ENCODE measurements at regions not wholly inside any gene's neighbourhood (a gene's known extent, or its start where the extent isn't known, plus 50 kb on each side); places are given as distances from the start of the nearest gene placed in this dataset.

GRCh38 chr2:13114391-13114790 is 397.7 kb downstream of the TRIB2 start:
- TF ChIP-seq CTCF (IDR thresholded peaks at IDR 0.05; ENCODE audit: low read depth, low read length, poor library complexity, severe bottlenecking) (no peak), EZH2phosphoT487 (IDR thresholded peaks at IDR 0.05; ENCODE audit: borderline replicate concordance, low read length) (no peak)
- Histone ChIP-seq H3K36me3 (ENCODE audit: control insufficient read depth, low read length) (no peaks in the 10 kb centered on the region), H4K20me1 (ENCODE audit: control insufficient read depth, insufficient read depth, low read depth, low read length) (no peaks in the 10 kb centered on the region), H3K27me3 (ENCODE audit: control insufficient read depth, low read length) (no peaks in the 10 kb centered on the region), H3K4me2 (ENCODE audit: low read length) (no peak overlapping the region), H3K27ac (ENCODE audit: low read depth, low read length) (no peak overlapping the region), H3K4me1 (ENCODE audit: control insufficient read depth, low read length) (no peaks in the 10 kb centered on the region), H3K9me2 (replicated peaks; ENCODE audit: control insufficient read depth, low read length) (no peaks in the 10 kb centered on the region), H3F3A (ENCODE audit: control insufficient read depth, insufficient read depth) (no peaks in the 10 kb centered on the region), H3K79me2 (ENCODE audit: control insufficient read depth, low read length) (no peaks in the 10 kb centered on the region), H3K9me3 (ENCODE audit: control insufficient read depth, insufficient read depth, low read length) (no peaks in the 10 kb centered on the region), H3K4me3 (ENCODE audit: low read length) (no peak overlapping the region)

- Histone ChIP-seq H4K20me1 (ENCODE audit: control insufficient read depth, insufficient read depth, low read depth, low read length) (no peaks in the 10 kb centered on the region), H3K4me1 (ENCODE audit: control insufficient read depth, low read length) (no peaks in the 10 kb centered on the region), H3K9me3 (ENCODE audit: control insufficient read depth, insufficient read depth, low read length) (no peaks in the 10 kb centered on the region), H3K4me3 (ENCODE audit: low read length) (no peak overlapping the region), H3K27ac (ENCODE audit: low read depth, low read length) (no peak overlapping the region), H3K9me2 (replicated peaks; ENCODE audit: control insufficient read depth, low read length) (no peaks in the 10 kb centered on the region), H3K79me2 (ENCODE audit: control insufficient read depth, low read length) (no peaks in the 10 kb centered on the region), H3K36me3 (ENCODE audit: control insufficient read depth, low read length) (no peaks in the 10 kb centered on the region), H3K4me2 (ENCODE audit: low read length) (no peak overlapping the region), H3F3A (ENCODE audit: control insufficient read depth, insufficient read depth) (no peaks in the 10 kb centered on the region), H3K27me3 (ENCODE audit: control insufficient read depth, low read length) (no peaks in the 10 kb centered on the region)
- TF ChIP-seq CTCF (IDR thresholded peaks at IDR 0.05; ENCODE audit: low read depth, low read length, poor library complexity, severe bottlenecking), result no peak
- TF ChIP-seq EZH2phosphoT487 (IDR thresholded peaks at IDR 0.05; ENCODE audit: borderline replicate concordance, low read length), result no peak
Measured at GRCh38 chr2:13115643-13116042, 398.9 kb downstream of the TRIB2 start.

GRCh38 chr2:13121096-13121495 is 404.4 kb downstream of the TRIB2 start:
- H3K4me3 ChIP-seq (ENCODE audit: low read length), result no peak overlapping the region
- H3K27ac ChIP-seq (ENCODE audit: low read depth, low read length), result no peak overlapping the region
- H3F3A ChIP-seq (ENCODE audit: control insufficient read depth, insufficient read depth), result no peaks in the 10 kb centered on the region
- no peaks in the 10 kb centered on the region for H3K4me1 ChIP-seq (ENCODE audit: control insufficient read depth, low read length)
- no peaks in the 10 kb centered on the region for H3K36me3 ChIP-seq (ENCODE audit: control insufficient read depth, low read length)
- no peak overlapping the region for H3K4me2 ChIP-seq (ENCODE audit: low read length)
- H3K9me3 ChIP-seq (ENCODE audit: control insufficient read depth, insufficient read depth, low read length), result no peaks in the 10 kb centered on the region
- H3K79me2 ChIP-seq (ENCODE audit: control insufficient read depth, low read length), result no peaks in the 10 kb centered on the region
- H3K27me3 ChIP-seq (ENCODE audit: control insufficient read depth, low read length), result no peaks in the 10 kb centered on the region
- H3K9me2 ChIP-seq (replicated peaks; ENCODE audit: control insufficient read depth, low read length), result no peaks in the 10 kb centered on the region
- H4K20me1 ChIP-seq (ENCODE audit: control insufficient read depth, insufficient read depth, low read depth, low read length), result no peaks in the 10 kb centered on the region
- TF ChIP-seq EZH2phosphoT487 (IDR thresholded peaks at IDR 0.05; ENCODE audit: borderline replicate concordance, low read length) (no peak), CTCF (IDR thresholded peaks at IDR 0.05; ENCODE audit: low read depth, low read length, poor library complexity, severe bottlenecking) (no peak)

- no peaks in the 10 kb centered on the region for H3K4me1 ChIP-seq (ENCODE audit: control insufficient read depth, low read length)
Measured at GRCh38 chr2:13128139-13128538, 411.4 kb downstream of the TRIB2 start.

More at GRCh38 chr2:13128139-13128538, 411.4 kb downstream of the TRIB2 start:
- H3K27ac ChIP-seq (ENCODE audit: low read depth, low read length), result no peak overlapping the region
- H3K79me2 ChIP-seq (ENCODE audit: control insufficient read depth, low read length), result no peaks in the 10 kb centered on the region
- H3K4me2 ChIP-seq (ENCODE audit: low read length), result no peak overlapping the region
- no peaks in the 10 kb centered on the region for H3K36me3 ChIP-seq (ENCODE audit: control insufficient read depth, low read length)
- H3K4me3 ChIP-seq (ENCODE audit: low read length), result no peak overlapping the region
- H4K20me1 ChIP-seq (ENCODE audit: control insufficient read depth, insufficient read depth, low read depth, low read length), result no peaks in the 10 kb centered on the region
- H3K9me2 ChIP-seq (replicated peaks; ENCODE audit: control insufficient read depth, low read length), result no peaks in the 10 kb centered on the region
- no peaks in the 10 kb centered on the region for H3K27me3 ChIP-seq (ENCODE audit: control insufficient read depth, low read length)
- no peaks in the 10 kb centered on the region for H3F3A ChIP-seq (ENCODE audit: control insufficient read depth, insufficient read depth)
- no peaks in the 10 kb centered on the region for H3K9me3 ChIP-seq (ENCODE audit: control insufficient read depth, insufficient read depth, low read length)
- TF ChIP-seq EZH2phosphoT487 (IDR thresholded peaks at IDR 0.05; ENCODE audit: borderline replicate concordance, low read length) (no peak), CTCF (IDR thresholded peaks at IDR 0.05; ENCODE audit: low read depth, low read length, poor library complexity, severe bottlenecking) (no peak)

All from DOHH2 (cell line).